GM19452 (cell line): ENCODE measurements at regions not wholly inside any gene's neighbourhood (a gene's known extent, or its start where the extent isn't known, plus 50 kb on each side); places are given as distances from the start of the nearest gene placed in this dataset.

Experiments used
- ATAC-seq: cut with Tn5 transposase; IDR thresholded peaks from one replicate; pipeline ENCODE4 v1.9.1; 2021; ENCODE audit not compliant: unreplicated experiment

GRCh38 chr11:45446998-45447397 lies 160.9 kb upstream of the SYT13 start:
- no peak for ATAC-seq

DNA sequence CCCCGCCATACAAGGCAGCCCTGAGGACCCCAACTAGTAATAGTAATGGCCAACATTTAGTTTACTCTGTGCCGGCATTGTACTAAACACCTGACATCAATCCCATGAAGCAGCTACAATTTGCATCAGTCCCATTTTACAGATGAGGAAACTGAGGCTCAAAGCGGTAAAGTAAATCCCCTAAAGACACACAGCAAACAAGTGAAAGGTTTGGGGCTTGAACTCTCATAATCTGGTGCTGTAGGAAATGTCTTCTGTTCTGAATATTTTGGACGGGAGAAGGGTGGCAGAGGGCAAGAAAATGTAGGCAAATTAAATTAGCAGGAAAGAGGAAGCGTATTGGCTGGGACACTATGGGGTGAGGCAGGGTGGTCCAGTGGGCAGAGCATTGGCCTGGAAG lies 160.3 kb upstream of the SYT13 start:
- ATAC-seq = no peak

DNA sequence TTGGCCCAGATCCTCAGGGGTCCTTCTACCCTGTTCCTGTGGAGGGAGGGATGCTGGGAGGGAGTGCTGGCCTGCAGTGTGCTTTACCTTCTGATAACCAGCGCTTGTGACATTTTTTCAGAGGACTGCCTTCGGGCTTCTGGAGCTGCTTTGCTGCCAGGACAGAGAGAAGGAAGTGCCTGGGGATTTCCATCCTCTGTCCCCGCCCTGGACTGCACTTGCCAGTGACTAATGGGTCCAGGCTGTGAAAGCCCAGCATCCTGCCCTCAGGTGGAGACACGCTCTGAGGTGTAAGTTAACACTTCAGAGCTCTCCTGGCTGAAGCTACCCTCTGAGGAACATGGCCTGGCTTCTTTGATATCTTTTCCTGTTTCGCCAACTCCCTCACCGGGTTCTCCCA lies 158.7 kb upstream of the SYT13 start:
- ATAC-seq = no peak

DNA sequence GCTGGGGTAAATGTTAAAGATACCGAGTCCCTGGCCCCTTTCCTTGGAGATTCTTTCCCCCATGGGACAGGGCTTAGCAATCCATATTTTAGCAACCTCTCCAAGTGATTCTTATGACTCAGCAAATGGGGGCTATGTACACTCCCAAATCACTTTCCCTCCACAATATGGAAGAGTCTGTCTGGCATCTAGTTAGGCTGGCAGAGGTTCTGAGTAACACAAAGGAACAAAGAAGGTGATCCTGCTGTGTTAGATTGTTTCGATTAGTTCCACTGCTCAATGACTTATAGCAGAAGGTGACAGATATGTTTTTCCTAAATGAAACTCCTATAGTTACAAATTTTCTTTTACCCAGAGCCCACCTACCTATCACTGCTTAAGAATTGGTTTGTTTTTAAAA lies 154.0 kb upstream of the SYT13 start:
- no peak for ATAC-seq

GRCh38 chr11:45436966-45437365 lies 150.8 kb upstream of the SYT13 start:
- no peak for ATAC-seq

- ATAC-seq = no peak
These were observed 150.0 kb upstream of the SYT13 start for GRCh38 chr11:45436118-45436517.

GRCh38 chr11:45435706-45436105 lies 149.6 kb upstream of the SYT13 start:
- no peak for ATAC-seq

- no peak for ATAC-seq
These were observed 146.8 kb upstream of the SYT13 start for GRCh38 chr11:45432910-45433309.

DNA sequence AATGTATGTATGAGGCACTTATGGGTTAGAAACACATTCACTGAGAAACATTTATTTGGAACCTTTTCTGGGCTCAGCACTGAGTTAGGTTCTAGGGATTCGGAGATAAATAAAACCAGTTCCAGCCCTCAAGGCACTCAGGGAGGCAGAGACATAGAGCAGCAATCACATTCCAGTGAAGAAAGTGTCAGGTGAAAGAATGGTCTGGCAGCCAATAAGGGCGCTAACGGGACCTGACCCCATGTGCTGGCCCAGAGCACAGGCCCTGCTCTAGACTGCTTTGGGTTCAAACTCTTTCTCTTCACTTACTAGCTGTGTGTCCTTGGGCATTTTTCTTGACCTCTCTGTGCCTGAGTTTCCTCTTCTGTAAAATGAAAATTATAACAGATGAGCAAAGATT lies 146.0 kb upstream of the SYT13 start:
- ATAC-seq = no peak

GRCh38 chr11:45431046-45432018 lies 145.2 kb upstream of the SYT13 start:
- ATAC-seq = no peak

GRCh38 chr11:45430361-45430760 lies 144.2 kb upstream of the SYT13 start:
- ATAC-seq = no peak

GRCh38 chr11:45429719-45430118 lies 143.6 kb upstream of the SYT13 start:
- ATAC-seq = no peak

DNA sequence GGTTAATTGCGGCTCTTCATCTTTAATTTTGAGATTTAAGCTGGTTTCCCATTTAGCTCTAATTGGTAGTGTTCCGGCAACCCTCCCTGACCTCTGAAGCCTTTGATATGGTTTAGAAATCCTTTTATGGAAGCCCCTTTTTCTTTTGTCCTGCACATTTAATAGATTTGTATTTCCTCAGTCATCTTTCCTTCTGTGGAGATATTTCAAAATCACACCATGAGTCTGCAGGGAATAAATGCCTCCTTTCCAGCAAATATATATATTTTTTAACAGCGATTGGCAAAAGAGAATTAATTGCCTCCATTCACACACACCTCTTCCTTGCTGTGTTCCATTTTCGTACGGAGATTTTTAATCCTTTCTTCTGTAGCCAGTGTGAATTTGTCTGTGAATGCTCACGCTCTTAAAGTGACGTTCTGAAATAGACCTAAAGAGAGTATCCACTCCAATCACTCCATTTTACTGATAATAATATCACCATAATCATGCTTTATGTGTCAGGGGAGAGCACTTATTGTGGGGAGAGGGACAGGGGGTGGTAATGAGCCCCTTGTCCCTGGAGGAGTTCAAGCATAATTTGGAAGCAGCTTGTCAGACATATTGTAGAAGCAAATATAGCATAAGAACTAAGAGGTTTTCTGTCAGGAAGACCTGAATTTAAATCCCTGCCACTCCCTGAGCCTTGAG lies 142.5 kb upstream of the SYT13 start:
- no peak for ATAC-seq

DNA sequence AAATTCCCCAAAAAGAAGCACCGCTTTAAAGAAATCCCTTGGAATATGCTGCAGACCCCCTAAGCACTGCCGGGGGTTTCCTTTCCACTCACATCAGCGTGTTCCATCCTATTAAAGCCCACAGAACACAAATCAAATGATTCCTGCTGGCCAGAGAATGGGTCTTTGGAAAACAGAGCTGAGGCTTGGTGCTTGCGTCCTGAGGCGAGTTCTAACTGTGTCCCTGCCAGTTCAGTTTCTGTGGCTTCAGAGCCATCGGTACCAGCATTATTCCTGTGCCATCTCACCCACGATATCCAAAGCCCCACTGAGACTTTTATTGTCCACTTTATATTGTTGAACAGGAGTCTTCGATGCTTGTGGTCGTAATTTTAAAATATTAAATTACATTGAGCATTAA lies 142.0 kb upstream of the SYT13 start:
- no peak for ATAC-seq

GRCh38 chr11:45424411-45425180 lies 138.5 kb upstream of the SYT13 start:
- no peak for ATAC-seq

DNA sequence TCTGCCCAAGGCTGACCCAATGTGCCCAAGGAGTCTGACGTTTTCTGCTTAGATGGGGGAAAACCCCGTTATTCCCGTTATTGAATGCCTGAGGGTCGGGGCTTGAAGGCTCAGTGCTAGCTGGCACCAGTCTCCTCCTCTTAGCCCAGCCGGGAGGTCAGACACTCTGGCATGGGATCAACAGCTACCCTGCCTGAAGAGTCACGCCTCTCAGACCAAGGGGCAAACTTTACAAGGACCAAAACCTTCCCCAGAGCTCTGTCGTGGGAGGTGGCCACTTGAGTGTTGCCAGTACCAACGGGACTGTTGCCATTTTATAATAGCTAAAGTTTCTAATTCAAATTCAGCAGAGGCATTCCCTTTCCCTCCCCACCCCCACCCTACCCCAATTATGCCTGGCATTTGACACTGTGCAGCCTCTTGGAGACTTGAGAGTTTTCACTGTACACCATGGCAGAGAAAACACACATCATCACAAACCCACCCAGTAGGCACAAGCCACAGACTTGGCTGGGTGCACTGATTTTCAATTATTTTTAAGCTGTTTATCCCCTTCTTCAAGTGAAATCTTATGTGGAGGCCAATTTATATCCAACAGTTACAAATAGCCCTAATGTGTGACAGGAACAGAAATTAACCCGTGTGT lies 137.5 kb upstream of the SYT13 start:
- ATAC-seq = no peak

DNA sequence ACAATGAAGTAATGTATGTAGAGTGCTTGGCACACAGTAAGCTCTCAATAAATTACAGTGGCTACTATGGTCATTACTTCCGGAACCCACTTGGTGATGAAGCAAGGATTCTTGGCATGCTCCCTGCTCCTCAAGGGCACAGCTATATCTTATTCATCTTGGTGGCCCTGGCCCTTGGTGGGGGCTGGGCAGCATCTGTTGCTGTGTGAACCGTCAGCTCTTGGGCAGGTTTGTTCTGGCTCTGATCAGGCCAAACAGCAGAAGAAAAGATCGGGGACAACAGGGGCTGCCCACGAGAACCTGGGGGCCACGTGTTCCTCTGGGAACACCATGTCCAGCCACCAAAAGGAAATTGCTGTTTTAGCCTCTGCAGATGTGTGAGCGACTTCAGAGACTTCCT lies 136.9 kb upstream of the SYT13 start:
- no peak for ATAC-seq

DNA sequence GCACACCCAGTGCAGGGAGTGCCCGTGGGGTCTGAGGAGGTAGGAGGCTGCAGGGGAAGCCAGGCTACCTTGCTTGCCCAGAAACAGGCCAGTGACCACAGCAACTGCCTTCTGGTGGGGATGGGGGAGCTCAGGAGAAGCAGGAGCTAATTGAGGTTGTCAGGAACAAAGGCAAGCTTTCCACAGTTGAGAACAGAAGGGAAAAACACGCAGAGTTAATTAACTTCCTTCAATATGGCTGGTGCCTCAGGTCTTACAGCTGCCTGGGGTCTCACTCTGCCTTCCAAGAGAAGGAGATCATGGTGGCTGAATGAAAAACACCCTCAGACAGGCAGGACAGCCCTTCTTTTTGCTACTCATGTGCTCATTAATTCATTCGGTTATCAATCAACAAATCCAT lies 127.9 kb upstream of the SYT13 start:
- no peak for ATAC-seq

GRCh38 chr11:45413156-45413858 lies 127.2 kb upstream of the SYT13 start:
- ATAC-seq = no peak

DNA sequence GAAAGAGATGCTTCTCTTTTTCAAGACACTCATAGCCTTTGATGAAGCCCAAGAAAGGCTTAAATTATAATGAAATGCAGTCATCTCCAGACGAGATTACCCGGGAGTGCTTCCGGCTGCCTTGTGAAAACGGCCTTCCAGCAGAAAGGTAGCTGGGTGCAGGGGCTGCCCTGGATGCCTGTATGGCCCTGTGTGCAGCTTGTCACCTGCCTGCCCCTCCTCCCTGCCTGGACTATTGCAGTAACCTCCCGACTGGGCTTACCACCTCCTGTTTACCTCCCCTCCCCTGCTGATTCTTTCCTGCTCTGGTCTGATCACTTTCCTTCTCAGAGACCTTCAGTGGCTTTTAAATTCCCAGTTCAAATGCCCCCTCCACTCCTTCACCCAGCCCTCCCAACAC lies 126.4 kb upstream of the SYT13 start:
- ATAC-seq = no peak
